Large intestine (tissue), 3 donors: ENCODE measurements at regions not wholly inside any gene's neighbourhood (a gene's known extent, or its start where the extent isn't known, plus 50 kb on each side); places are given as distances from the start of the nearest gene placed in this dataset.

Experiments
- DNase-seq, 2 donors: peaks; one replicate each; pipeline versions ENCODE4 v3.0.0 to v3.0.0-alpha.2; 2013
- H3K27ac ChIP-seq: one replicate; pipeline ENCODE4 v1.5.1; 2013; ENCODE audit warnings: low read length
- H3K27me3 ChIP-seq: 2 replicates; pipeline ENCODE4 v1.6.1; 2013; ENCODE audit warnings: low read length; ENCODE audit not compliant: control insufficient read depth, insufficient read depth
- H3K36me3 ChIP-seq: 2 replicates; pipeline ENCODE4 v1.6.1; 2013; ENCODE audit warnings: low read length; ENCODE audit not compliant: control insufficient read depth, insufficient read depth
- H3K4me1 ChIP-seq: one replicate; pipeline ENCODE4 v1.6.1; 2013; ENCODE audit warnings: low read length; ENCODE audit not compliant: control insufficient read depth, insufficient read depth
- H3K4me3 ChIP-seq: one replicate; pipeline ENCODE4 v1.5.1; 2013; ENCODE audit warnings: low read length
- H3K9me3 ChIP-seq: one replicate; pipeline ENCODE4 v1.6.1; 2013; ENCODE audit warnings: mild to moderate bottlenecking, low read depth, low read length, moderate library complexity; ENCODE audit not compliant: control insufficient read depth
- WGBS: methylation state at CpG from one replicate; pipeline ENCODE4 v1.1.5; 2013; ENCODE audit warnings: low lambda C conversion rate; ENCODE audit not compliant: insufficient coverage; 5-methylcytosine and 5-hydroxymethylcytosine counted together

GRCh38 chr14:65310568-65310967 lies 102.0 kb upstream of the FUT8 start:
- WGBS = 100% methylated on average over 2 of the region's 2 CpGs
- Histone ChIP-seq H3K36me3 (no peaks in the 10 kb centered on the region), H3K27me3 (no peaks in the 10 kb centered on the region), H3K4me1 (peaks cover 5% of the 10 kb centered on the region), H3K9me3 (no peaks in the 10 kb centered on the region), H3K27ac (no peak overlapping the region), H3K4me3 (no peak overlapping the region)
- DNase-seq = no peak

GRCh38 chr14:65312859-65313258 lies 99.7 kb upstream of the FUT8 start:
- no CpG with 5 or more reads among the region's 6 CpGs for WGBS
- H3K27me3 ChIP-seq = no peaks in the 10 kb centered on the region
- no peak overlapping the region for H3K27ac ChIP-seq
- DNase-seq = no peak
- H3K4me3 ChIP-seq = no peak overlapping the region
- H3K36me3 ChIP-seq = no peaks in the 10 kb centered on the region
- no peaks in the 10 kb centered on the region for H3K9me3 ChIP-seq
- H3K4me1 ChIP-seq = peaks cover 5% of the 10 kb centered on the region

- DNase-seq = no peak
- H3K4me1 ChIP-seq = peaks cover 5% of the 10 kb centered on the region
- no peaks in the 10 kb centered on the region for H3K36me3 ChIP-seq
- no CpG with 5 or more reads among the region's 7 CpGs for WGBS
- no peaks in the 10 kb centered on the region for H3K9me3 ChIP-seq
- no peaks in the 10 kb centered on the region for H3K27me3 ChIP-seq
- H3K27ac ChIP-seq = no peak overlapping the region
- H3K4me3 ChIP-seq = no peak overlapping the region
Observed at GRCh38 chr14:65318636-65319506, 93.7 kb upstream of the FUT8 start.

GRCh38 chr14:65320661-65321308 lies 91.7 kb upstream of the FUT8 start:
- no peak overlapping the region for H3K27ac ChIP-seq

GRCh38 chr14:65321370-65321875 lies 91.1 kb upstream of the FUT8 start:
- H3K27me3 ChIP-seq = no peaks in the 10 kb centered on the region
- no CpG with 5 or more reads among the region's 3 CpGs for WGBS
- H3K4me1 ChIP-seq = peaks cover 5% of the 10 kb centered on the region
- no peak overlapping the region for H3K27ac ChIP-seq
- H3K36me3 ChIP-seq = no peaks in the 10 kb centered on the region
- H3K9me3 ChIP-seq = no peaks in the 10 kb centered on the region
- no peak for DNase-seq
- no peak overlapping the region for H3K4me3 ChIP-seq

More at GRCh38 chr14:65320661-65321308, 91.7 kb upstream of the FUT8 start:
- no CpG with 5 or more reads among the region's 2 CpGs for WGBS
- Histone ChIP-seq H3K4me3 (no peak overlapping the region), H3K9me3 (no peaks in the 10 kb centered on the region), H3K36me3 (no peaks in the 10 kb centered on the region), H3K4me1 (peaks cover 5% of the 10 kb centered on the region), H3K27me3 (no peaks in the 10 kb centered on the region)
- DNase-seq = no peak

GRCh38 chr14:65329481-65329880 lies 83.0 kb upstream of the FUT8 start:
- no peak for DNase-seq
- WGBS = no CpG with 5 or more reads among the region's 2 CpGs
- Histone ChIP-seq H3K4me3 (no peak overlapping the region), H3K27ac (no peak overlapping the region), H3K36me3 (no peaks in the 10 kb centered on the region), H3K4me1 (peaks cover 13% of the 10 kb centered on the region), H3K9me3 (no peaks in the 10 kb centered on the region), H3K27me3 (no peaks in the 10 kb centered on the region)

- no peak overlapping the region for H3K4me3 ChIP-seq
- peaks cover 18% of the 10 kb centered on the region for H3K4me1 ChIP-seq
- H3K27me3 ChIP-seq = no peaks in the 10 kb centered on the region
- no CpG with 5 or more reads among the region's 2 CpGs for WGBS
- no peaks in the 10 kb centered on the region for H3K9me3 ChIP-seq
- no peaks in the 10 kb centered on the region for H3K36me3 ChIP-seq
- no peak for DNase-seq
- H3K27ac ChIP-seq = no peak overlapping the region
Observed at GRCh38 chr14:65329911-65330310, 82.6 kb upstream of the FUT8 start.

- Histone ChIP-seq H3K9me3 (no peaks in the 10 kb centered on the region), H3K36me3 (no peaks in the 10 kb centered on the region), H3K4me1 (peaks cover 23% of the 10 kb centered on the region), H3K27me3 (no peaks in the 10 kb centered on the region), H3K4me3 (no peak overlapping the region), H3K27ac (no peak overlapping the region)
- no peak for DNase-seq
- WGBS = no CpG with 5 or more reads among the region's 1 CpG
Observed at GRCh38 chr14:65330416-65330815, 82.1 kb upstream of the FUT8 start.

GRCh38 chr14:65331652-65332051 lies 80.9 kb upstream of the FUT8 start:
- H3K9me3 ChIP-seq = no peaks in the 10 kb centered on the region
- no peak overlapping the region for H3K4me3 ChIP-seq
- no peaks in the 10 kb centered on the region for H3K36me3 ChIP-seq
- H3K4me1 ChIP-seq = peaks cover 35% of the 10 kb centered on the region
- no peak overlapping the region for H3K27ac ChIP-seq
- H3K27me3 ChIP-seq = no peaks in the 10 kb centered on the region
- DNase-seq = no peak
- no CpG with 5 or more reads among the region's 3 CpGs for WGBS

- DNase-seq = no peak
Observed at GRCh38 chr14:65332141-65332871, 80.2 kb upstream of the FUT8 start.

More at GRCh38 chr14:65332141-65332871, 80.2 kb upstream of the FUT8 start:
- H3K4me3 ChIP-seq = no peak overlapping the region
- no peak overlapping the region for H3K27ac ChIP-seq
- H3K4me1 ChIP-seq = peaks cover 42% of the 10 kb centered on the region
- 100% methylated on average over 1 of the region's 2 CpGs for WGBS
- H3K9me3 ChIP-seq = no peaks in the 10 kb centered on the region
- no peaks in the 10 kb centered on the region for H3K27me3 ChIP-seq
- no peaks in the 10 kb centered on the region for H3K36me3 ChIP-seq
